NCI-H2196 (cell line): ENCODE measurements at regions not wholly inside any gene's neighbourhood (a gene's known extent, or its start where the extent isn't known, plus 50 kb on each side); places are given as distances from the start of the nearest gene placed in this dataset.
"Not testable (repeated sequence)": the region's sequence is repeated elsewhere in the genome, so short reads cannot be mapped to it uniquely, and the experiment has no call there.

Experiments
- DNase-seq: peaks from one replicate; lab custom pipeline; 2025; ENCODE audit not compliant: unreplicated experiment; lab: John Stamatoyannopoulos, UW

GRCh38 chr2:12871694-12872315 is 155.1 kb downstream of the TRIB2 start:
- no peak for DNase-seq

GRCh38 chr2:12877761-12878160 is 161.0 kb downstream of the TRIB2 start:
- no peak for DNase-seq

DNA sequence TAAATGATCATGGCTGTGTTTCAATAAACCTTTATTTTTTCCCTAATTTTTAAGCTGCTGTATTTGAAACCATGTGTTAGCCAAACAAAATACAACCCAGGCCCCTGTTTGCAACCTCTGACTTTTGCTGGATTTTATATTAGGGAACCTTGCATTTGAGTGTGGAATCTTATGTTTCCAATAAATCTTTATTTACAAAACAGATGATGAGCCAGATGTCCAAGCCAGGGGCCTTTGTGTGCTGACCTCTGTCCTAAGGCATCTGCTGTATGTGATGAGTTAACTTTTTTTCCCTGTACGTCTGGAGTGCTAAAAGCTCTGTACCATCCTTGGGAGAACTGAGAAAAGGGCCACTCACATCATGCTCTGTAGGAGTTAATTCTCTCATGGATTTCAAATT is 162.9 kb downstream of the TRIB2 start:
- no peak for DNase-seq

DNA sequence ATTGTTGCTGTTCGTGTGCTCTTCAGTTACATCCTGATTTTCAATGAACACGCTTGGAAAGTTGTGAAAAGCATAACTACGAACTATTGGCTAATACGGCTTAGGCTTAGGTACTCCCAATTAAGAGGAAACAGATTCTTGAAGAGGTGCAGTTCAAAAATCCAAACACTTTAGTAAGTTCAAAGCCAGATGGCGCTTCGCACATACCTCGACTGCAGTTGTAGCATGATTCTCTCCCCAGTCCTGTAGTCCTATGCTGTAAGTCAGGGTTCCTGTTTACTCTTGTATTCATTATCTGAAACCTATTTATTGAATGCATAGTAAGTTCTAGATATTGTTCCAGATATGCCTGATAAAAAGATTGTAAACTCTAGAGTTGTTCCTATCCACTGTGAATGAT is 165.2 kb downstream of the TRIB2 start:
- no peak for DNase-seq

GRCh38 chr2:12882393-12882792 is 165.7 kb downstream of the TRIB2 start:
- DNase-seq, result no peak

GRCh38 chr2:12883906-12884305 is 167.2 kb downstream of the TRIB2 start:
- no peak for DNase-seq

- DNase-seq, result no peak
Observed at GRCh38 chr2:12884713-12885282, 168.1 kb downstream of the TRIB2 start.

- no peak for DNase-seq
Observed at GRCh38 chr2:12890066-12890465, 173.3 kb downstream of the TRIB2 start.

- DNase-seq, result no peak
Observed at GRCh38 chr2:12890481-12890991, 173.8 kb downstream of the TRIB2 start.

GRCh38 chr2:12895017-12895416 is 178.3 kb downstream of the TRIB2 start:
- DNase-seq, result no peak

DNA sequence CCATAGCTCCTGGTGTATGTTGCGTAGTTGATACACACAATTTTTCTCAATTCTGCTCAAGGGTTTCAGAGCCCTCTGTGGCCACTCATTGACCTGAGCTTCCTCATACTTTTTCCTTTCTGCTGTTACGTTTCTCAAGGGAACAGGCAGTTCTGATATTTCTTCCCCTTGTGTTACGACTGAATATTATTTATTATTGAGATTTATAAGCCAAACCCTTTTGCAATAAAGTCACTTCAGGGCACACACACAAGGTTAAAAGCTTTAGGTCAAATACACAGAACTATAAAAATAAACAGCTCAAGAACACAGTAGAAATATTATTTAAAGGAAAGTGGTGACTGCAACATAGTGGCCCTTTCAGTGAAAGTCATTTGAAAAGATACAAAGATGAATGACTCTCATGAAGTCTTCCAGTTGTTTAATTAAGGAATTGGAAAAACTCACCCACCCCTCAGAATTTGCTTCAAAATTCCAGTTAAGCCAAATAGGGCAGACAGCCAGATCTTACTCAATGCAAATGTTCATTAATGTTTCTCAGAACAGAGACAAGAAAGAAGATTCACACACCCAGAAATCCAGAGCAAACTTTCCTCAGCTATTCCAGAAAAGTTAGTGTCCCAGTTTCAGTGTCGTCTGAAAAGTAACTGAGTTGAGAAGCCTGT is 179.7 kb downstream of the TRIB2 start:
- DNase-seq, result no peak

GRCh38 chr2:12897181-12897580 is 180.4 kb downstream of the TRIB2 start:
- no peak for DNase-seq

DNA sequence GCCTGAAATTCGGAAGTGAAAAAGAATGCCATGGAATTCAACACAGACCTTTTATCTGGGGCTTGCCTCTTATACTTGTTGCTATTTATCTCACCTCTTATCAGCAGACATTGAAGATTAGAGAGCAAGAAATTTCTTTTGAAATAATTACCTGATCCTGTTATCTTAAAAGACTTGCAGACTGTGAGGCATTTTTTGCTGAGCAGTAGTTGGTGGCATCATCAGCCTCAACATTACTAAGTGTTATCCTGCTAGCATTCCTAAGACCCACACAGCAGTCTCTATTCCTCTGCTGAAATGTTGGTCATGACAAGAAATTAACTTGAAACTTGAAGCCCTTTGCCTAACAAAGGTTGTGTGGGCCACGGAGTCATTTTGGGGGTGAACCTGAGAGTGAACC is 186.5 kb downstream of the TRIB2 start:
- no peak for DNase-seq

DNA sequence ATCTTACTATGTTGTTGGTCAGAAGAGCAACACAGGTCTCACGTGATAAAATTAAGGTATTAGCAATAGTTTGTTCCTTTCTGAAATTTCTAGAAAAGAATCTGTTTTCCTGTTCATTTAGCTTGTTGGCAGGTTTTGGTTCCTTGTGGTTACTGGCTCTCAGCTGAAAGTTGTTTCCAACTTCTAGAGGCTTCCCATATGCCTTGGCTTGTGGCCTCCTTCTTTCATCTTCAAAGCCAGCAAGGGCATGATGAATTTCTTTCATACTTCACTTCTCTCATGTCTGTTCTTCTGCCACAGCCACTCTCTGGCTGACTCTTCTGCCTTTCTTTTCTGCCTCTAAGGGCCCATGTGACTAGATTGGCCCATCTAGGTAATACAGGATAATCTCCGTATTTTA is 193.7 kb downstream of the TRIB2 start:
- DNase-seq, result no peak

DNA sequence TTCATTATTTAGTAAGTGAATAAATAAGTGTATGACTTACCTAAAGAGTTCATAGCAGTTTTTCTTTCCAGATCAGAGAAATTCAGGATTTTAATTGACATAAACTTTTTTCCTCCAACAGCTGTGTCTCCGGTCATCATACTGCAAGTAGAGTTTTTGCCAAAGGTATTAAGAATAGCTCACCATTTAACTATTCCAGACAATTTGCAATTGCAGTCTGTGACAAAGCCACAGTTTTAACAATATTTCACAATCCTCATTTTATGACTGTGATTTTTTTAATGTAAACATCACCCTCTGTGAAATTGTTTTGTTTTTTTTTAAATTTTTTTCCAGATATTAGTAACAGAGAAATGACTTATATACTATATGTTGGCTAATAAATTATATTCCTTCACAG is 199.1 kb downstream of the TRIB2 start:
- DNase-seq, result no peak

- no peak for DNase-seq
Observed at GRCh38 chr2:12918138-12918834, 201.6 kb downstream of the TRIB2 start.

DNA sequence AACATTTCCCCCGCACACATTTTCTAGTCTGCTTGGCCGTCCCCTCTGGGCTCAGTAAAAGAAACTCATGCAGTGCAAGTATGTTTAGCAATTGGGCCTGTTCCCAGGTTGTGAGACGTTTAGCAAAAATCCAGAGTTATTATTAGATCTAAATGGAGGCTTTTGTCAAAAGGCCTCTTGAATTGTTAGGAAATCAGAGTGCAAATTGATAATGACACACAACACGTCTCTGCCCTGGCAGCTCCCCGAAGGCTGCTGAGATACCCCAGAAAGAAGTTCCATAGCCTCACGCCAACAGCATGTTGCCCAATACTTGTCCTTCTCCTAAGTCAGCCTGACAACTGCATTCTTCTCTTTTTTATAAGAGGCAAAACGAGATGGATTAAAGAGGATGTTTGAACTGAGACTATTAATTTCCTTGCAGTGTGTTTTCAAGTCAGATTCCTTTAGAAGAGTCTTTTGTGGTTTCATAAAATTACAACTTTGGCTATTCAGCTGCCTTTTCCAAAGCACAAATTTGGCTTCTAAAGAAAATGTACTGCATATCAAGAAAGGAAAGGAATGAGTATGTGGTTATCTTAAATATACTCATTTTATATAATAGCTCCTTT is 202.2 kb downstream of the TRIB2 start:
- no peak for DNase-seq

DNA sequence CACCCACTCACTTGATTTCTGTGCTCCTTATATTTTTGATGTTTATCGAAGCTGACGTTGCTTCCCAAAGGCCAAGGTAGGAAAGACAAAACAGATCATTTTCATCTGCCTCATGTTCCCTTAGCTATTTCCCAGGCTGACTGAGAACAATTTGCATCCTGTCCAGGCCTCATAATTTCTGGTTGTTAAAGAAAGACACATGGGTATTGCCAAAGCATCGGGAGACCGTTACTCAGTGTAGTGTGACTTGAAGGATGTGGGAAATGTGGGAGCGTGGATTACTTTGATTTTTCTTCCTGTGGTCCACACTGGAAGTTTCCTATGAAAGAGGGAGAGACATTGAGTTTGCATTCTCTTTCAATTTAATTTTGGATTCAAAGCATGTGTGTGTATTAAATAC is 204.6 kb downstream of the TRIB2 start:
- no peak for DNase-seq

GRCh38 chr2:12923907-12924610 is 207.3 kb downstream of the TRIB2 start:
- DNase-seq, result no peak

- DNase-seq, result not testable (repeated sequence)
Observed at GRCh38 chr2:12926641-12927040, 209.9 kb downstream of the TRIB2 start.
